HCT116 (cell line): ENCODE measurements at regions not wholly inside any gene's neighbourhood (a gene's known extent, or its start where the extent isn't known, plus 50 kb on each side); places are given as distances from the start of the nearest gene placed in this dataset.

Experiments
- POLR2AphosphoS5 ChIP-seq: IDR thresholded peaks from 2 replicates; pipeline ENCODE4 v1.6.1; 2011; ENCODE audit warnings: mild to moderate bottlenecking, low read depth, low read length, moderate library complexity
- TF ChIP-seq, protein P1 (sequence below), 3 experiments: fragments of 200-600 bp in 1 of 3; sonication (generic) in 1 of 3; IDR thresholded peaks in 2 of 3; conservative IDR thresholded peaks in 1 of 3; 2 replicates each; pipeline ENCODE4 v1.5.1; 2012 to 2017; ENCODE audit warnings: low read depth in 2 of 3, low read length in 2 of 3, antibody characterized with exemption in 1 of 3, borderline replicate concordance in 1 of 3, control low read depth in 1 of 3, mild to moderate bottlenecking in 1 of 3, mixed read lengths in 1 of 3, mixed run types in 1 of 3, moderate library complexity in 1 of 3; ENCODE audit not compliant: insufficient read depth in 1 of 3
- TF ChIP-seq, protein P2 (sequence below): IDR thresholded peaks from 2 replicates; pipeline ENCODE4 v1.6.1; 2012

DNA sequence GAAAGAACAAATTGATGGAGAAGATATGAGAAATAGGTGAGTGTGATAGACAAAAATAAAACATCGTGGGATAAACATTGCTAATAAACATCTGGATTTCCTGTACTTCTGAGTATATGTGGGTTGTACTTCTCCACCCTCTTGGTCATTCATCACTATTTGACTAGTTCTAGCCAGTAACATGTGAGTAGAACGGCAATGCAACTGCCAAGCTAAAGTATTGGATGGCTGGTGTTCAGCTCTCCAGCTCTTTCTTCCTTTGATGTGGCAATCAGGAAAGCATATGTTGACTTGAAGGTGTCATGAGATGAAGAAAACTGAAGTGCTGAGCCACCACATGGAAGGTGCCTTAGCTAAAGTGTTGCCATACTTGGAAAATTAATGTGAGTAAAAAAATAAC is 144.9 kb downstream of the SCG2 start:
- TF ChIP-seq, protein P1, sequence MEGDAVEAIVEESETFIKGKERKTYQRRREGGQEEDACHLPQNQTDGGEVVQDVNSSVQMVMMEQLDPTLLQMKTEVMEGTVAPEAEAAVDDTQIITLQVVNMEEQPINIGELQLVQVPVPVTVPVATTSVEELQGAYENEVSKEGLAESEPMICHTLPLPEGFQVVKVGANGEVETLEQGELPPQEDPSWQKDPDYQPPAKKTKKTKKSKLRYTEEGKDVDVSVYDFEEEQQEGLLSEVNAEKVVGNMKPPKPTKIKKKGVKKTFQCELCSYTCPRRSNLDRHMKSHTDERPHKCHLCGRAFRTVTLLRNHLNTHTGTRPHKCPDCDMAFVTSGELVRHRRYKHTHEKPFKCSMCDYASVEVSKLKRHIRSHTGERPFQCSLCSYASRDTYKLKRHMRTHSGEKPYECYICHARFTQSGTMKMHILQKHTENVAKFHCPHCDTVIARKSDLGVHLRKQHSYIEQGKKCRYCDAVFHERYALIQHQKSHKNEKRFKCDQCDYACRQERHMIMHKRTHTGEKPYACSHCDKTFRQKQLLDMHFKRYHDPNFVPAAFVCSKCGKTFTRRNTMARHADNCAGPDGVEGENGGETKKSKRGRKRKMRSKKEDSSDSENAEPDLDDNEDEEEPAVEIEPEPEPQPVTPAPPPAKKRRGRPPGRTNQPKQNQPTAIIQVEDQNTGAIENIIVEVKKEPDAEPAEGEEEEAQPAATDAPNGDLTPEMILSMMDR (IDR thresholded peaks at IDR 0.05 in 2 of 3, conservative IDR thresholded peaks at IDR 0.05 in 1 of 3; ENCODE audit: borderline replicate concordance in 1 of 3, insufficient read depth in 1 of 3, low read depth in 2 of 3, low read length in 2 of 3): no peak
- TF ChIP-seq, protein P2, sequence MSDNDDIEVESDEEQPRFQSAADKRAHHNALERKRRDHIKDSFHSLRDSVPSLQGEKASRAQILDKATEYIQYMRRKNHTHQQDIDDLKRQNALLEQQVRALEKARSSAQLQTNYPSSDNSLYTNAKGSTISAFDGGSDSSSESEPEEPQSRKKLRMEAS: no peak
- TF ChIP-seq POLR2AphosphoS5: no peak
